GM19467 (cell line): ENCODE measurements at regions not wholly inside any gene's neighbourhood (a gene's known extent, or its start where the extent isn't known, plus 50 kb on each side); places are given as distances from the start of the nearest gene placed in this dataset.

Experiments
- ATAC-seq: cut with Tn5 transposase; IDR thresholded peaks from one replicate; pipeline ENCODE4 v1.9.1; 2021; ENCODE audit warnings: mild to moderate bottlenecking, moderate library complexity; ENCODE audit not compliant: unreplicated experiment

GRCh38 chr1:94734963-94735901 is 84.9 kb upstream of the SLC44A3 start:
- no peak for ATAC-seq

DNA sequence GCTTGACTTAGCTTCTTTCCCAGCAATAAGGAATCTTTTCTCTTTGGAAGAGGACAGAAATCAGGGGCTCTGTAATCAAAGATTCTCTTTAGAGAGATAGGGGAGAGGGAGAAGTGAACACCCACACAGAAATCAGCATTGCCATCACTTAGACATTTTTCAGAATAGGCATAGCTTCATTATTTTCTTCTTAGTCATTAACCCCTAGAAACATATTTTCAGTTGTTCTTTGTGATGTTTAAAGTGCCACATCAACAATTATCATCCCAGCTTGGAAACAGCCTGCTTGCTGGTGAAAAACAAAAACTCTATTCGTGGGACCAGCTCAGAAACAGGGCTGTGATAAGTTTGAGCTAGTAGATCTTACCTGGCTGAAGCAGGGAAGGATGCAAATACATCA is 88.3 kb upstream of the SLC44A3 start:
- ATAC-seq = no peak

DNA sequence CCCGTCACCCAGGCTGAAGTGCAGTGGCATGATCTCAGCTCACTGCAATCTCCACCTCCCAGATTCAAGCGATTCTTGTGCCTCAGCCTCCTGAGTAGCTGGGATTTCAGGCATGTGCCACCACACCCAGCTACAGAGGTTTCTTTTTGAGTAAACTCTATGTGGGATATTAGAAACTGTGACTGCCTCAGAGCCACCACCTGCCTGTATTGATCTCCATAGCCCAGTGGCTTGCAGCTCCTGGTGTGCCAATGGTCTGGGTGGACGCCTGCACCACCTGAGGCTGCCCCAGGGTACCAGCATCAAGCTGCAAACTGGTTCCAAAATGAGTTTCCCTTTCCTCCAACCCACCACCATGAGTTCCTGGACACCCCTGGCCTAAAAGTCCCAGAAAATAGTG is 89.7 kb upstream of the SLC44A3 start:
- ATAC-seq = no peak

GRCh38 chr1:94729267-94729666 is 90.9 kb upstream of the SLC44A3 start:
- no peak for ATAC-seq

DNA sequence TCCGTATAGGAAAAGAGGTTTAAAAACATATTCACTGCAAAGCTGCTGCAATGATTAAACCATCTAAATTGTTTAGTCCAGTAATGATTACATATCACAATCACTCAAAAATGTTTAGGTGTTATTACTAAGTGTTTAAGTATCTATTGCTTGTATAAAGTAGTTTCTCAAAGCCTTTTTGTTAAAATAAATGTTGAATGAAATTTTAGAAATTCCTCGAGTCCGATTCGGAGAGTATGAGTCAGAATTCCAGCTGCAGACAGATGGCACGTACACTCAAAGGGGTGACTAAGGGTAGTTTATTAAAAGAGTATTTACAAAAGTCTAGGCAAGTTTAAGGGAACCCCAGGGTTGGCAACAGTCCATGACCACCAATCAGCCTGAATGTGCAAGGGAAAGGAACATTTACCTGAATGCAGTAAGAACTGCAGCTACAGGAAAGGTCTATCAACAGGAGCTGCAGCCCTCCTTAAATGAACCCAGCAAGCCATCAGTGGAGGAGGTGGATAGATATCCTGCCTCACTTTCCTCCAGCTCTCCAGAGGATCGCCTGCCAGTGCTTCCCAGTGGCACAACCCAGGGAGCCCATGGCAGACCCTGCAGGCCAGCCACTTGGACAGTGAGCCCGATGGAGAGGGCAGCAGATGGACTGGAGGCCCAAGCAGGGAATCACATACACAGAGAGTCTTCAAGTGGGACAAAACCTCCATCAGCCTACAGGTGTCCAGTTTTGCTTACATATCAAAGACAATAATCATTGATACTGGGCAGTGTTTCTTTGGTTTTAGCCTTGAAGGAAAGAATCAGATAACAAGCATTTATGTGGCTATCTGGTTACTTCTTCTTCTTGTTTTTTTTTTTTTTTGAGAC is 92.1 kb upstream of the SLC44A3 start:
- ATAC-seq = no peak

DNA sequence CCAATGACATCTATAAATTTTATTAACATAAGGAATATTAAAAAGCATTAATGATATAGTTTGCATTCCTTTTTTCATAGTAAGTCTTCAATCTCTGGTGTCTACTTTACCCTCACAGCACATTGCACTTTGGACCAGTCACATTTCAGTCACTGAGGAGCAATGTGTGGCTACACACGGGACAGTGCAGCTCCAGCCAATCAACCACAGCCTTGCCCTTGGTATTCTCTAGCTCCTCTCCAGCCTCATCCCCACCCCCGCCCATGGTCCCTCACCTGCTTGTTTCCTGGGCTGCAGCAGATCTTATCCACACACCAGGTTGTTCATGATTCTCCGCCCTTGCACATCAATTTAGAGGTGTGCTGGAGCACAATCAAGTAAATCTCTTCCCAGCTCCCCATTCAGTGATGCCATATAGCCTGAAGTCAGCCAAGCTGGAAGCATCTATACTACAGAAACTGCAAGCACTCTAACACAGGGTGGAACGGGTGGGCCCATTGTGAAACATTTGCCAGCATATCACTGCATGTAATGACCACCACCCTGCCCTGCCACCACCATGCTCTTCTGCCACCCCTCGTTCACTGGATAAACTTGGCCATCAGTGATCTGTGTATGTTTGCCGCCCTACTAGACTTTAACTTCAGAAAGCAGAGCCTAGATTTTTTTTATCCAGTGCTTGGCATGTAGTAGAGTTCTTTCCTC is 93.0 kb upstream of the SLC44A3 start:
- ATAC-seq = no peak

GRCh38 chr1:94725566-94725965 is 94.6 kb upstream of the SLC44A3 start:
- ATAC-seq = no peak

DNA sequence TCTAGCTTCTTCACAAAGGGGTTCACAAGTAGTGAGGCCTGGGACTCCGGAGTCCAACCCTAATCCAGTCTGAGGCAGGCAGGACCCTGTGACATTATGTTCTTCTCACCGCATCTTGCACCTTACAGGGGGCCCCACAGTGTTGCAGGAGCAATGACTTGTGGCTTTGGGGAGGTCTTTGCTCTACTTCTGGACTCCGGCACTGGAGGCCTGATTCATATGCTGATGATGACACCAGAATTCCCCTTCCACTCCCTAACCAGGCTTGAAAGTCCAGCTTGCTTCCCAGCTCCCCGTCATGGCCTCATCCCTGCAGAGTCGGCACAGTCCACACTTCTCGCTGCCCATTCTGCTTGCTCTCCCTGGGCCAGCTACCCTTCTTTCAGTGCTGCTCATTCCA is 96.3 kb upstream of the SLC44A3 start:
- no peak for ATAC-seq

DNA sequence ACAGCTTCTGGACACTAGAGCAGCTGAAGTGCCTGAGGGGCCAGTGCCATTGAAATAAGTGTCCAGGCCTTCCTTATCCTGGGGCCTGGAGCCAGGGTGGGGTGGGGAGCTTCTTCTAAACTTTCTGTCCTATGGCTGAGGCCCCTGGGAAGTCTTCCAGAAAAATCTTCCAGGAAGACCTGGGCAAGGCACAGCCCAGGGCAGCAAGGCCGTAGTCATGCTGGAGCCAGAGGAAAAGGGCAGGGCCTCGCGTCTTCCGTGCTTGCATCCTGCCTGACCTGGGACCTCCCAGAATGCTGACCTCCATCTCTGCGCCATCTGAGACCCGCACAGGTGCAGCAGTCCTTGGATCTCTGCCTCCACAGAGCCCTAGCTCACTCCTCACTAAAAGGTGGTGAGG is 96.7 kb upstream of the SLC44A3 start:
- ATAC-seq = no peak

DNA sequence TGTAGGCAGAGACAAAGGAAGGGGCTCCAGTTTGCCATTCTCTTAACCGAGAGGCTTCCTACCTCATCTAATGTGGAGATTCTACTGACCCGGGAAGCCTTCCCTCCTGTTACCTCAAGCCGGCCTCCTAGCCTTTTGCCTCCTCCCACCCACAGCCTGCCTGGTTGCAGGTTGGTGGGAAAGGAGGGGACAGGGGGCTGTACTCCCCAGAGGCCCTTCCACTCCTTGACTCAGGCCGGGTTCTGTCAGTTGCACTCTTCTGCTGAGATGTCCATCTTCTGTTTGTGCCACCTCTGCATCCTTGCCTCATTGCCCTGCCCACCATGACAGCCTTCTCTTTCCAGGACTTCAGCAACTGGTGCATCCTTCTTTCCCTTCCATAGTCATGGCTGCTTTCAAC is 98.0 kb upstream of the SLC44A3 start:
- no peak for ATAC-seq

DNA sequence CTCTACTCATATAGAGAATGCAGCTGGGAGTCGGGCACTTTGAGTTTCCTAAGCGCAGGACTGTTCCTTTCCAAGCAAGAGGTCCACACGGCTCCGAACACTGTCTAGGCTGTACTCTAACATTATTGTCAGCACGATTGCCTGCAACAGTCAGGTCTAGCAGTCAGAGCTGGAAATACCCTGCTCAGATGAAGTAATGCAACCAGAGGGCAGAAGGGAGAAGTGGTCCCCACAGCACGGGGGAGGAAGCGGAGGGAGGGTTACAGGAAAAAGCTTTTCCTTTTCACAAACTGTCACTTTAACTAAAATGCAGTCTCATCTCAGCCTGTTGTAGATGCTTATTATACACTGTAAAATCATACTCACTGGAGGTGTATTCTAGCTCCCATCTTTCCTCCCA is 98.9 kb upstream of the SLC44A3 start:
- no peak for ATAC-seq

DNA sequence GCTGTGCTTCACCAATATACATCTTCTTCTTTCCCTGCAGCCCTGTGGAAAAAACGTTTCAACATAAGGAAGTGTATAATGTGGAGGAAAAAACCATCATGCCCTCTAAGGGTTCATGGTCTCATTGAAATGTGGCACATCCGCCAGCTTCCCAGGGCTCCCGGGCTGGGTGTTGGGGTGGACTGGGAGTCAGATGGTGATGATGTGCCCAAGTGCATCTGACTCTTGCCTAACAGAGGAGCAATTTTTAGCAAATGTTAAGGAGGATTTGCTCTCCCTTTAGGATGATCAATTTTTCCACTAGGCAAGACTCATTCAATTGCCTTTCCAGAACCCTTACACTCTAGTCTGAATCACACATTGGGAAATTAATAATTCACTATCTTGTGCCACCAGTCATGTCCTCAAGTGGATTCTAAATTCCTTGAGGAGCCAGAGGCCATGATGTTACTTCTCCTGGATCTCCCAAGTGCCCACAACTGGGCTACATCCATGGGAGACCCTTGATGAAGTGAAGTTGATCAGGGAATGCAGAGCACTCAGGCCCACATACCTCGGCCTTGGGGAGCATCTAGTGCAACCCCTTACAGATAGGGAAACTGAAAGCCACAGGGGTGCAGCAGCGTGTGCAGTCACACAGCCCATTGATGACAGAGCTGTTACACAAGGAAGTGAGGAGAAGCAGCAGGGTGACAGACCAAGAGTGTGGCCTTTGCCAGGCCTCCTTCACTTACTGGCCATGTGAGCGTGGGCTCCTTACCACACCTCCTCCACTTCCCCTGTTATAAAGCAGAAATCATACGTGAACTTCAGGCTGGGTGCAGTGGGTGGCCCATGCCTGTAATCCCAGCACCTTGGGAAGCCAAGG is 100.0 kb upstream of the SLC44A3 start:
- ATAC-seq = peak; percentile 100

GRCh38 chr1:94716965-94717364 is 103.2 kb upstream of the SLC44A3 start:
- no peak for ATAC-seq

GRCh38 chr1:94715321-94715720 is 104.8 kb upstream of the SLC44A3 start:
- ATAC-seq = no peak

DNA sequence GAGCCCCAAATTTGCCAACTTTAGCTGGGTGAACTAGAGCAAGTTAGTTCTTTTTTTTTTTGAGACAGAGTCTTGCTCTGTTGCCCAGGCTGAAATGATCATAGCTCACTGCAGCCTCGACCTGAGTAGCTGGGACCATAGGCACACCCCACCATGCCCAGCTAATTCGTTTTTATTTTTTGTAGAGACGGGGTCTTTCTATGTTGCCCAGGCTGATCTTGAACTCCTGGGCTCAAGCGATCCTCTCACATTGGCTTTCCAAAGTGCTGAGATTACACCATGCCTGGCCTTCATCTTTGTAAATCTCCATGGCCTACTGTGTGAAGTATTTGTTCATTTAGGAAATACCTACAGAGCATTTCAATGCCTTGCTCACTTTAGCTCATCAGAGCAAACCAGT is 105.6 kb upstream of the SLC44A3 start:
- ATAC-seq = no peak

GRCh38 chr1:94714152-94714551 is 106.0 kb upstream of the SLC44A3 start:
- ATAC-seq = no peak

- peak; percentile 65 for ATAC-seq
These were observed 106.5 kb upstream of the SLC44A3 start for GRCh38 chr1:94713472-94714141.

GRCh38 chr1:94709891-94710581 is 110.1 kb upstream of the SLC44A3 start:
- ATAC-seq = no peak

DNA sequence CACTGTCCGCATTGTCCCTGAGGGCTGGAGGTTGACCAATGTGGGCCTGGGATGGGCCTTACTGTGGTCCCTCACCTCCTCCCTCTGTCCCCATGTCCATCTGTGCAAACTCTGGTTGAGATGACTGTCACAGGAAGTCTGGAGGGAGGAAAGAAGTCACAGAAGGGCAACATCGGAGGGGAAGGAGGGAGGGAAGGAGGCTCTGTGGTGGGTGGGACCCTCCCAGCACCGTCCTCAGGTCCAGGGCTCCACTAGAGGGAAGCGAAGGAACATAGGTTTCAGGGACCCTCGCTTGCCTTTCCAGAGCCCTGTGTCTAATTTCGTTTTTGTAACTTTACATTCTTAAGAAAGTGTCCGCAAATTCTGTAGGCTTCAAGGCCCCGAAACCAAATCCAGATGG is 111.3 kb upstream of the SLC44A3 start:
- ATAC-seq = no peak
